KMS-11 (cell line): ENCODE measurements at regions not wholly inside any gene's neighbourhood (a gene's known extent, or its start where the extent isn't known, plus 50 kb on each side); places are given as distances from the start of the nearest gene placed in this dataset.

Experiments
- H2AFZ ChIP-seq: fragments of 200-600 bp; sonication (generic); 2 replicates; pipeline ENCODE4 v1.6.1; 2016; ENCODE audit warnings: antibody characterized with exemption, mixed run types, low read depth
- H3K27ac ChIP-seq: fragments of 200-600 bp; sonication (generic); 2 replicates; pipeline ENCODE4 v1.6.1; 2016; ENCODE audit warnings: mild to moderate bottlenecking, mixed run types
- H3K27me3 ChIP-seq: fragments of 200-600 bp; sonication (generic); 2 replicates; pipeline ENCODE4 v1.6.1; 2017; ENCODE audit warnings: mild to moderate bottlenecking, low read depth, mixed run types, moderate library complexity; ENCODE audit not compliant: insufficient read depth
- H3K36me3 ChIP-seq: fragments of 200-600 bp; sonication (generic); 2 replicates; pipeline ENCODE4 v1.6.1; 2017; ENCODE audit warnings: mild to moderate bottlenecking, mixed run types; ENCODE audit not compliant: insufficient read depth
- H3K4me1 ChIP-seq: fragments of 200-600 bp; sonication (generic); 2 replicates; pipeline ENCODE4 v1.6.1; 2016; ENCODE audit warnings: mild to moderate bottlenecking, low read depth, mixed run types; ENCODE audit not compliant: poor library complexity, severe bottlenecking
- H3K4me2 ChIP-seq: fragments of 200-600 bp; sonication (generic); 2 replicates; pipeline ENCODE4 v1.7.0; 2016; ENCODE audit warnings: mild to moderate bottlenecking, mixed run types
- H3K4me3 ChIP-seq: fragments of 200-600 bp; sonication (generic); IDR thresholded peaks from 2 replicates; pipeline ENCODE4 v1.6.1; 2017; ENCODE audit warnings: low read depth, low read length, mixed read lengths; ENCODE audit not compliant: insufficient read depth
- H3K79me2 ChIP-seq: fragments of 200-600 bp; sonication (generic); 2 replicates; pipeline ENCODE4 v1.6.1; 2016; ENCODE audit warnings: low read depth, mixed run types; ENCODE audit not compliant: insufficient read depth
- H3K9ac ChIP-seq: fragments of 200-600 bp; sonication (generic); 2 replicates; pipeline ENCODE4 v1.6.1; 2016; ENCODE audit warnings: mild to moderate bottlenecking, mixed run types
- H4K20me1 ChIP-seq: fragments of 200-600 bp; sonication (generic); 2 replicates; pipeline ENCODE4 v1.6.1; 2016; ENCODE audit warnings: mild to moderate bottlenecking, mixed run types; ENCODE audit not compliant: insufficient read depth
- CTCF ChIP-seq: fragments of 200-600 bp; sonication (generic); conservative IDR thresholded peaks from 2 replicates; pipeline ENCODE4 v1.6.1; 2017; ENCODE audit warnings: low read depth, mild to moderate bottlenecking, antibody characterized with exemption, low read length, moderate library complexity, mixed read lengths

GRCh38 chr5:74079971-74080556 lies 454.1 kb downstream of the ARHGEF28 start:
- Histone ChIP-seq H3K27ac (peak overlapping the region; percentile 41), H2AFZ (peak overlapping the region; percentile 45)

GRCh38 chr5:74075501-74076484 lies 449.8 kb downstream of the ARHGEF28 start:
- no peak overlapping the region for H2AFZ ChIP-seq
- no peak overlapping the region for H3K4me2 ChIP-seq

More at GRCh38 chr5:74079971-74080556, 454.1 kb downstream of the ARHGEF28 start:
- no peak overlapping the region for H3K4me3 ChIP-seq
- H4K20me1 ChIP-seq, result no peaks in the 10 kb centered on the region
- H3K4me1 ChIP-seq, result peaks cover 66% of the 10 kb centered on the region
- H3K9ac ChIP-seq, result peak overlapping the region; percentile 3; the same call in 1 of the 2 replicates
- no peaks in the 10 kb centered on the region for H3K27me3 ChIP-seq
- H3K36me3 ChIP-seq, result no peaks in the 10 kb centered on the region
- no peak for TF ChIP-seq CTCF
- peak overlapping the region; percentile 53 for H3K4me2 ChIP-seq
- no peaks in the 10 kb centered on the region for H3K79me2 ChIP-seq

GRCh38 chr5:74074111-74074510 lies 448.1 kb downstream of the ARHGEF28 start:
- Histone ChIP-seq H3K79me2 (no peaks in the 10 kb centered on the region), H4K20me1 (no peaks in the 10 kb centered on the region), H3K4me3 (no peak overlapping the region), H3K27me3 (no peaks in the 10 kb centered on the region), H3K4me1 (peaks cover 26% of the 10 kb centered on the region), H3K9ac (no peak overlapping the region), H3K27ac (no peak overlapping the region), H3K4me2 (no peak overlapping the region), H3K36me3 (no peaks in the 10 kb centered on the region), H2AFZ (no peak overlapping the region)
- no peak for TF ChIP-seq CTCF

More at GRCh38 chr5:74075501-74076484, 449.8 kb downstream of the ARHGEF28 start:
- TF ChIP-seq CTCF, result no peak
- Histone ChIP-seq H4K20me1 (no peaks in the 10 kb centered on the region), H3K27ac (no peak overlapping the region), H3K4me3 (no peak overlapping the region), H3K79me2 (no peaks in the 10 kb centered on the region), H3K27me3 (no peaks in the 10 kb centered on the region), H3K9ac (no peak overlapping the region), H3K4me1 (peaks cover 43% of the 10 kb centered on the region), H3K36me3 (no peaks in the 10 kb centered on the region)

GRCh38 chr5:74073257-74073656 lies 447.3 kb downstream of the ARHGEF28 start:
- no peaks in the 10 kb centered on the region for H3K79me2 ChIP-seq
- H3K4me3 ChIP-seq, result no peak overlapping the region
- H4K20me1 ChIP-seq, result no peaks in the 10 kb centered on the region
- no peak overlapping the region for H3K9ac ChIP-seq
- H2AFZ ChIP-seq, result no peak overlapping the region
- TF ChIP-seq CTCF, result no peak
- peaks cover 22% of the 10 kb centered on the region for H3K4me1 ChIP-seq
- H3K27me3 ChIP-seq, result no peaks in the 10 kb centered on the region
- no peak overlapping the region for H3K4me2 ChIP-seq
- H3K27ac ChIP-seq, result no peak overlapping the region
- H3K36me3 ChIP-seq, result no peaks in the 10 kb centered on the region
